T-helper 22 cell (primary cell): ENCODE measurements at regions not wholly inside any gene's neighbourhood (a gene's known extent, or its start where the extent isn't known, plus 50 kb on each side); places are given as distances from the start of the nearest gene placed in this dataset.
"Not testable (repeated sequence)": the region's sequence is repeated elsewhere in the genome, so short reads cannot be mapped to it uniquely, and the experiment has no call there.

Source experiments
- DNase-seq: peaks from one replicate; pipeline ENCODE4 v3.0.0-alpha.2; 2020; ENCODE audit warnings: low read depth

DNA sequence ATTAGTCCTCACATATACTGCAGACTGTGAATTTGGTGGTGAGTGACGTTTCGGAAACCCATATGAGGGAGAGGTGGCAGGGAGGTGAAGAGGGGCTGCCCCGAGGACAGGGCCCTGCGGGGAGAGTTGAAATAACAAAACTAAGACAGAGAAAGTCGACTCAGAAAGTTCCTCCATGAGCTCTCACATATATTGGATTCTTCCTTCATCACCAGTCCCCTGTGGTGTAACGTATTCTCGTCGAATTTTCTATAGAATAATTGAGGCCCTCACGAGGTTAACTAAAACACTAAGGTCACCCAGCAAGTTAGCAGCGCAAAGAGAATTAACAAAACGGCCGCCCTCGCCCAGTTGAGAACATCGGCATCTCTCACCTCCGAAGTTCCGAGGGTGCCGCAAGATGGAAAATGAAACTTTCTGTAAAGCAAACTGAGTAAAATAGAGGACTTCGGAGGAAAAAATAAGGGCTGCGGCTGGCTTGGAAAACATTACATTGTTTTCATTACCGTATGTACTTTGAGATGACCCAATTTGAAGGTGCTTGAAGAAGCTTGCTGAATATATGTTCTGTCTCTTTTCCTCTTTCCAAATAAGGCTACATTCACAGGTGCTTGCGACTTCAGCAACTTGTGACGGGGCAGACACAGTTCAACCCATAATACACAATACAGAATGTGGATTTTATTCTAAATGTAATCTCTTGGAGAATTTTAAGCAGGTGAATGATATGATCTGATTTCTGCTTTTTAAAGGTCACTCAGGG lies 490.9 kb upstream of the JARID2 start:
- DNase-seq = no peak

DNA sequence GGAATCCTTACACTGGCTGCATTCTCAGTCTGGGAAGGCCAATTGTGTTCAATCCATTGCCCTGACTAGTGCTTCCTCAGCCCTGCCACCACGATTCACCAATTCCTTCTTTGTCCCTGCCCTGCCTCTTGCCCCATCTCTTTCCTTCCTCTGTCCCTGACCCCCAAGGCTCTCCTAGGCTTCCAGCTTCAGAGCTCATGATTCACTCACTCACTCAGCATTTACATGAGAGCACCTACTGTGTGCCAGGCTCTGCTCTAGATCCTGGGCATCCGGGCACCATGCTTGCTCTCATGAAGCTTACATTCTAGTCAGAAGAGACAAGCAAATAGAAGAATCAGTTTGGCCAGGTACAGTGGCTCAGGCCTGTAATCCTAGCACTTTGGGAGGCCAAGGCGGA lies 489.5 kb upstream of the JARID2 start:
- no peak for DNase-seq

- DNase-seq = no peak
Measured at GRCh38 chr6:14757014-14757413, 488.9 kb upstream of the JARID2 start.

GRCh38 chr6:14757418-14757817 lies 488.5 kb upstream of the JARID2 start:
- no peak for DNase-seq

GRCh38 chr6:14758421-14759081 lies 487.3 kb upstream of the JARID2 start:
- no peak for DNase-seq

DNA sequence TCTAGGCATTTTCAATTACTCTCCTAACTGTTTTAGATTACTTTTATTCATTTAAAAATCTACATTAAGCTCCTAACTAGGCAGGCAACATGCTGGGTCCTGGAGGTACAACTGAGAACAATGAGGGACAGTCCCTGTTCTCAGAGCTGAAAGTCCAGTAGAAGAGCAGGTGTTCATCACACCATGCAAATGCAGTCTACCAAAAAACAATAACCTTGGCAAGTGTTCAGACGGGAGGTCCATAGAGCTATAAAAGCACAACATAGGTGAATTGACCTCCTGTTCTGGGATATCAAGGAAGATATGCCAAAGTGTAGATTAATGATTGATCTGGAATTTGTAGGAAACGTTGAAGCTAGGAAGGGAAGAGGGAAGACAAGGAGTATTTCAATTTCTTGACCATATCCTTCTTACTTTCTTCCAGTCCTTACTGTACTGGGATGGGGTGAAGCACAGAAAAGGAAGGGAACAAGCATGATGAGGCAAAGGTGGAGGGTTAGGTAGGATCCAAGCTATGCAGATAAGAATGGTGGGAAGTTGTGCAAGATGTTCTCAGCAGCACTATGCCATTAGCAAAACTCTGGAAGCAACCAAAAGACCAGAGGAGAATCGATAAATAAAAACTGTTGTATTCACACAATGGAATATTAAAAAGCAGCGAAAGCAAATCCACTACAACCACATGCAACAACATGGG lies 485.7 kb upstream of the JARID2 start:
- DNase-seq = no peak

DNA sequence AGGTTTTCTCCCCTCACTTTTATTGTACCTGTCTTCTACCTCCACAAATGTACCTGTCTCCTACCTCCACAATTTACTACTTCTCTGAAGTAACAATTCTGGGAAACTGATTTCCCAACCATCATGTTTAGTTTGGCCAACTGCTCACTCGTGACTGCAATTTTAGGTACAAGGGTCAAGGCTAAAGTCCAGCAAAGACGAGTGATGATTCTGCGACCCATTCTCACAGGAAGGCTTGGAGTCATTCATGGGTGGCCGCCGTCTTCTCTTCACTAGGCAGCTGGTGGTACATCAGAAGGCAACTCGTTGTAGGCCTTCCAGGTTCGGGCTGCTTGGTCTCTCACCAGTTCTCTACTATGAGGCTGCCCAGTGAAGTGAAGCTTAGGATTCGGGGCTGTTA lies 483.8 kb upstream of the JARID2 start:
- no peak for DNase-seq

DNA sequence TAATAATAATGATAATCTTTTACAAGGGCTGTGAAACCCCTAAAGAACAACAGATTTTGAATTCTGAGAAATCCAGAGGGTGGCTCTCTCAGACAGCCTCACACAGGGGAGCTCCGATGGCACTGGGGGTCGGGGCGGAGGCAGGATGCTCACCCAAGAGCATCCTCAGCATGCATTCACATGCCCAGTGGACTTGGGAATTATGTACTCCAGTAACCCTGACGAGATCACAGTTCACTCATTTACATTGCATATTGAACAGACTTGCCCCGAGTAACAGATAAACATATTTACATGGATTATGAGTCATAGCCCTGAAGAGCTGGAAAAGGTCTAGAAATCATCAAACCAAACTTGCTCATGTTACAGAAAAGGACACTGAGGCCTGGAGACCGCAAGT lies 482.7 kb upstream of the JARID2 start:
- no peak for DNase-seq

DNA sequence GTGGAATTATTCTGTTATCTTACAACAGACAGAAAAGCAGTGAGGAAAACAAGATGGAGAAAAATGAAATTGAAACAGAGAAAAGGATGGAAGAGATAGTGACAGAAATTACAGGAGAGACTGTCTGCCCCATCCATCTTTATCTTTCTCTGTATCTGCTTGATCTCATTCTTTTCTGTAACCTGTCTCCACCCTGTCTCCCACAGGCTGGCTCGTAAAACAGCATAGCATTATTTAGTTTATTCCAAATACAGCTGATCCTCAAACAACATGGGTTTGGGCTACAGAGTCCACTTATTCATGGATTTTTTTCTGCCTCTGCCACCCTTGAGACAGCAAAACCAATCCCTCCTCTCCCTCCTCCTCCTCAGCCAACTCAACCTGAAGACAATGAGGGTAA lies 482.3 kb upstream of the JARID2 start:
- DNase-seq = no peak

DNA sequence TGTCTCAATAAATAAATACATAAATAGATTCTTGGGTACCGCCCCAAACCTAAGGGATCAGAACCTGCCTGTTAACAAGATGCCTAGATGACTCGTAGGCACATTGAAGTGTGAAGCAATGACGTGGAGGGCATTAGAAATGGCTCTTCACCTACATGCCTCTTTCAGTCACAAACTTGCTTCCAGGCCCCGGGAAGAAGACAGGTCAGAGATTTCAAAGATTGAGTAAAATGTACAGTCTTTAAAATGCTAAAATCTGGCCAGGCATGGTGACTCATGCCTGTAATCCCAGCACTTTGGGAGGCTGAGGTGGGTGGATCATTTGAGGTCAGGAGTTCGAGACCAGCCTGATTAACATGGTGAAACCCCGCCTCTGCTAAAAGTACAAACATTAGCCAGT lies 480.8 kb upstream of the JARID2 start:
- no peak for DNase-seq

GRCh38 chr6:14765721-14766390 lies 480.0 kb upstream of the JARID2 start:
- DNase-seq = no peak

DNA sequence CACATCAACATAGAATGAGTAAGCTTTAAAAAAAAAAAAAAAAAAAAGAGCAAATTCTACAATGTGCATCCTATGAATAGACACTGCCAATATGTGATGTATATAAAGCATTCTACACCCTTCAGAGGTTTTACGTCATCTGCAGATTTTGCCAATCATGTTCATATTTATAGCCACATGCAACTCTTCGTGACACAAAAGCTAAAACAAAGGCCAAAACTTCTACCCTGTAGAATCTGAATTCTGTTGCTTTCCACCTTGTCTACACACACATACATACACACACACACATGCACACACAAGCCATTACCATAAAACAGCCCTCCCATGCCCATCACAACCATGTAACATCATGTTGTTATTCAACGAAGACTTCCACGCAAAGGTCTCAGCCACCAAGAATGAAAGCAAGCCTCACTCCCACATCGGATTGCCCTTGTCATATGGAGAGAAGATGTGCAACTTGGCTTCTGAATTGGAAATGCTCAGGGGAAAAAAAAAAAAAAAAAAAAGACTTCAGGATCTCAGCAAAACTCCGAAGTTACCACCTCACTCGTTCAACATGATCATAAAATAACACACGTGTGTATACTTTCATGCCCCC lies 479.4 kb upstream of the JARID2 start:
- no peak for DNase-seq

DNA sequence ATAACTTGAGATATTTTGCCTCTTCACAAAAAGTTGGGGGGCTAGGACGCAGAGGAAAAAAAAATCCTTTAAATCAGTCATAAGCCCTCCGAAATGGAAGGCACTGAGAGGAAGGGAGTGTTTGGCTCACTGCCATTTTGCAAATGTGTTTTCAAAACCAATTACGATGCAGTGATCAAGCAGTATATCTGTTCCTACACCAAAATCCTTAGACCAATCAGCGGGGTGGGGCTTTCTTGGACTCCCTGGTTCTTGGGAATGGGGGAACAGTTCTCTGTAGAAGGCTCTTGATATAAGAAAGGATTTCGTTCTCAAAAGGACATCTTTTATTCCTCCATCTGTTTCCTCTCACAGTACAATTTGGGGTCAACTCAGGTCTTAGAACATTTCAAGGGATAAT lies 478.6 kb upstream of the JARID2 start:
- DNase-seq = no peak

DNA sequence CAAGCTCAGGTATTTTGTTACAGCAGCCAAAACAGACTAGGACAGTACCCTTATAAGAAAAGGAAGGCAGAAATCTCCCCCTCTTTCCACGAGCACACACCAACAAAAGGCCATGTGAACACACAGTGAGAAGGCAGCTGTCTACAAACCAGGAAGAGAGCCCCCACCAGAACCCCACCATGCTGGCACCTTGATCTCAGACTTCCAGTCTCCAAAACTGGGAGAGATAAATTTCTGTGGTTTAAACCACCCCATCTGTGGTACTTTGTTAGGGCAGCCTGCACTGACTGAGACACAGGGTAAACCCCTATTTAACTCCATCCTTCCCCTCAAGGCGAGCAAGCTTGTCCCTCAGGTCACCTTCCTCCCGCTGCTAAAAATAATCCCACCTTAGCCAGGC lies 475.8 kb upstream of the JARID2 start:
- no peak for DNase-seq

DNA sequence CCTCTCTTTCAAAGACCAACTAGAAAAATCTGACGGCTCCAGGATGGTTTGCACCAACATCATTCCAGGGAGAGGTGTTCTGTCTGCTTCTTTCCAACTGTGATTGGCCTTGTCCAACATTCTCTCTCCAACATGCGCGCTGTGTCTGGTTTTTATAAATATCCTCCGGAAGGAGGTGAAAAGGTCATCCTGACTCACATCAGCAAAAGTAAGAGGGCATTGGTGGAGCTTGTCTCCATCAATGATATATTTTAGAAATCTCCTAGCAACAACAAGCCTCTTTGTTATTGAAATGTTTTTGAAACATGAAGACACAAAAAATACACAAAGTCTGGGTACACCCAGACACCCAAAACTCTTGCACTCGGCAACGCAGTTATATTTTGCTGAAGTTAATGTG lies 475.3 kb upstream of the JARID2 start:
- DNase-seq = no peak

DNA sequence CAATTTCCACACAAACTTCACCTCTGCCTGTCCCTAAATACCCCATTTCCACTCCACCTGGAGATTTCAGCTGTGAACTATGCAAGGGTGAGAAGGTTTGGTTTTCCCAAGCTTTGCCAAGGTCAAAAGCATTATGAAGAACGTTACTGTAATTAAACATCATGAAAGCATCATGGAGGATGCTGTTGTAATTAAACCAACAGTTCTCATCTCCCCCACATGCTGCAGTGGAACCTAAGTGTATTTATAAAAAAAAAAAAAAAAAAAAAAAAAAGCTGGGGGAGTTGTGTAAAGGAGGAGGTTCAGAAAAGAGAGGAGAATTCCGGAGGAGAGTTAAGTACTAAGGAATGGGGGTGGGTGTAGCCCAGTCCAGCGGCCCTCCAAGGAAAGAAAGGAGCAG lies 474.9 kb upstream of the JARID2 start:
- no peak for DNase-seq

DNA sequence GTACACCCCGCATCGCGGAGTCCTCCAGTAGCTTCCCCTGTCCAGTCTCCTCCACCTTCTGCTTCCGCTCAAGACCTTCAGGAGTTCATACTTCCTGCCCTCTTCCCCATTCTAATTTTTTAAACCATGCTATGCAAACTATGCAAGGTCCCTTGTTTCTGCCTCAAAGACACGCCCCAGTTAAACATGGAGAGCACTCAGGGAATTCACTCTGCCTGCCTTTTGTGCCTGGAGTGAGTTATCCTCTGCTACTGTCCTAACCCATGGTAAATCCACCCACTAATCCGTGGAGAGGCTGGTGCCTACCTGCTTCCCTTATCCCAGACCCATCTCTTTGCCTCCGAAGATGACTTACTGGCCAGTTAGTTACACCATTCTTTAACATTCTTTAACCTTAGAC lies 473.7 kb upstream of the JARID2 start:
- no peak for DNase-seq

DNA sequence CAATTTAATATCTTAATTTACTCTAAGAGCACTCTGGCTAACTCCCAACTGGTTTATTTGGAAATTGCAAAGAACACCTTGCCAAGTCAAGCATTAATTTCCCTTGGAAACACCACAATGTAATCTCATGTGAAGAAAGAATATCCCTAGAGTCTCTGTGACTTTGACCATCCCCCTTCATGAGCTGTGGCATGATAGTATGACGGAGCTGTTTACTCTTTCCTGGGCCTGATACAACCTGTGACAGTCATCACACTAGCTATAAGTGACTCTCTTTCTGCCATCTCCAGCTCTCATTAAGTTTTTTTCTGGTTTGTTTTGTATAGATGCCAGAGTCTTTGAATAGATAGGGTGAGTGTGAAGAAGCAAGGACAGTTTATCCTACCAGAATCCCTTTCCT lies 470.3 kb upstream of the JARID2 start:
- DNase-seq = no peak

- DNase-seq = no peak
Measured at GRCh38 chr6:14776307-14776706, 469.6 kb upstream of the JARID2 start.

DNA sequence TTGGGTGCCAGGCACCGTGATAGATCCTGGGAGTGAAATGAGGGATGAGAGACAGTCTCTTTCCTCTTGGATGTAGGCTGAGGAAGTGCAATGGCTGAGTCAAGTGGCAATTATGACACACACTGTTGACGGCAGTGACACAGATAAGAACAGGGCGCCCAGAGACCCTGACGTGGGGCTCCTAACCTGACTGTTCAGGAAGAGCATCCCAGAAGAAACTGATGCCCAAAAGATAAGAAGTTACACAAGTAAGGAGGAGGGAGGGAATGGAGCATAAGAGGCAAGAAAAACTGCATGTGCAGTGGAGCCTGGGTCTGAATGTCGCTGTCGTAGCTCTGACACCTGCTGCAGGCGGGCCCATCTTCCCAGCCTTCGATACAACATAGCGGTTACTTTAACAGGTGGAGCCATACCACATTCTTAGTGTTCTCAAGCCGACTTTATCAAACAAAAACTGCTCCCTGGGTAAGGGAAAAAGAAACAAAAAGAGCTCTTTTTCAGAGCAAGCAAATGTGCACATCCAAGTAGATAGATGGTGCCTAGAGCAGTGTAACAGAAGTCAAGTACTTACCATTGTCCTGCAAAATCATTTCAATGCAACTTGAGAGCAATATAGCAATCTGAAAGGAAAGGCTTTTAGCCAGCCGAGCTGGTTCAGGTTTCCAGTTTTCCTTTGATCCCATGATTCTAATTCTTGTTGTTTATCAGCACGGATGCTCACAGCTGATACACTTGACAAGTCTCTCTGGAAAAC lies 463.9 kb upstream of the JARID2 start:
- no peak for DNase-seq

DNA sequence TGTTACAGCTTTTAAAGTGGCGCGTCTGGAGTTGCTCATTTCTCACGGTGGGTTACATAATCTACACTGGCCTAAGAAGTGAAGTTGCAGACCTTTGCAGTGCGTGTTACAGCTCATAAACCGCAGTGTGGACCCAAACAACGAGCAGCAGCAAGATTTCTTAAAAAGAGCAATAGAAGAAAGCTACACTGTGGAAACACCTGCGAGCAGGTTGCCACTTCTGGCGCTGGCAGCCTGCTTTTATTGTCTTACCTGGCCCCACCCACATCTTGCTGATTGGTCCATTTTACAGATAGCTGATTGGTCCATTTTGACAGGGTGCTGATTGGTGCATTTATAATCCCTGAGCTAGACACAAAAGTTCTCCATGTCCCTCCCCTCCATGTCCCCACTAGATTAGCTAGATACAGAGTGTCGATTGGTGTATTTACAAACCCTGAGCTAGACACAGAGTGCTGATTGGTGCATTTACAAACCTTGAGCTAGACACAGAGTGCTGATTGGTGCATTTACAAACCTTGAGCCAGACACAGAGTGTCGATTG lies 462.9 kb upstream of the JARID2 start:
- not testable (repeated sequence) for DNase-seq
